ES-I3 (cell line): ENCODE measurements at regions not wholly inside any gene's neighbourhood (a gene's known extent, or its start where the extent isn't known, plus 50 kb on each side); places are given as distances from the start of the nearest gene placed in this dataset.

Source experiments
- H3K36me3 ChIP-seq: 2 replicates; pipeline ENCODE4 v1.6.1; 2013; ENCODE audit warnings: mild to moderate bottlenecking, low read length, control low read depth, moderate library complexity; ENCODE audit not compliant: insufficient read depth
- H3K4me1 ChIP-seq: 2 replicates; pipeline ENCODE4 v1.6.1; 2013; ENCODE audit warnings: mild to moderate bottlenecking, control low read depth, low read length; ENCODE audit not compliant: insufficient read depth
- H3K9ac ChIP-seq: 2 replicates; pipeline ENCODE4 v1.6.1; 2013; ENCODE audit warnings: low read depth, mild to moderate bottlenecking, low read length, moderate library complexity
- H3K9me3 ChIP-seq: 2 replicates; pipeline ENCODE4 v1.6.1; 2013; ENCODE audit warnings: mild to moderate bottlenecking, low read length, moderate library complexity; ENCODE audit not compliant: control insufficient read depth, insufficient read depth

DNA sequence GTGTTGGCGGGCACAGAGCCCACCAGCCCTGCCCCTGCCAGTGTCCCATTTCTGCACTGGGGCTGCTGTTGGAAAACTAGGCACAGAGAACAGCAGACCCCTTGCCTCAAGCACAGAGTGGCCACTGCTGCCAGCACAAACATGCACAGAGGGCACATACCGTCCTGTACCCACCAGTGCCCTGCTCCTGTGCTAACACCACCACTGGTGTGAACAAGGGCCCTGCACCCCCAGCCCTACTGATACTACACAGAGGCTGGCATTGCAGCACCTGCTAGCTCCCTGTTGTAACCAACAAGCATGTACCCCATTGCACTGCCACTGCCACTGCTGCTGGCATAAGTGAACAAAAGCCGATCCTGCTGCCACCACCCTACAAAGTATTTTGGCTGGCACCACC is 348.0 kb upstream of the MPDZ start:
- Histone ChIP-seq H3K4me1 (no peaks in the 10 kb centered on the region), H3K9ac (no peak overlapping the region), H3K9me3 (no peaks in the 10 kb centered on the region; the same call in 1 of the 2 replicates), H3K36me3 (no peaks in the 10 kb centered on the region)

DNA sequence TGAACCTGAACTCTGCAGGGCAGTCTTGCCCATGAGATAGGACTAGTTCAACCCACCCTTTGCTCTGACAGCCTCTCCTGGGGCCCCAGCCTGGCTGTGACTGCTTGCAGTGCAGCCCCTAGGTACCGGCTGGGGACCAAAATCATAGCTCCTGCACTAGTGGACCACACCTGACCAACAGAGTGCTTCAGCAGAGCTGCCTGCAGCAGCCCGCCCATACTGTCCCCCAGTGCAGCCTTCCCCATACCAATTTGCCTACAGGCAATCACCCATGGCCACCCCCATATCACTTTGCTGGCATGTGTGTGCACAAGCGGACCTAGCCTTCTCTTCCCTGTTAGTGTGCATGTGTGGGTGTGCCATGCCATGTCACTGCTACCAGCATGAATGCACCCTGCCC is 347.6 kb upstream of the MPDZ start:
- Histone ChIP-seq H3K9me3 (no peaks in the 10 kb centered on the region; the same call in 1 of the 2 replicates), H3K4me1 (no peaks in the 10 kb centered on the region), H3K36me3 (no peaks in the 10 kb centered on the region), H3K9ac (no peak overlapping the region)

- H3K36me3 ChIP-seq: no peaks in the 10 kb centered on the region; the same call in 1 of the 2 replicates
- no peaks in the 10 kb centered on the region for H3K4me1 ChIP-seq
- no peaks in the 10 kb centered on the region; the same call in 1 of the 2 replicates for H3K9me3 ChIP-seq
- H3K9ac ChIP-seq: no peak overlapping the region
Measured at GRCh38 chr9:13626601-13627000, 347.1 kb upstream of the MPDZ start.

DNA sequence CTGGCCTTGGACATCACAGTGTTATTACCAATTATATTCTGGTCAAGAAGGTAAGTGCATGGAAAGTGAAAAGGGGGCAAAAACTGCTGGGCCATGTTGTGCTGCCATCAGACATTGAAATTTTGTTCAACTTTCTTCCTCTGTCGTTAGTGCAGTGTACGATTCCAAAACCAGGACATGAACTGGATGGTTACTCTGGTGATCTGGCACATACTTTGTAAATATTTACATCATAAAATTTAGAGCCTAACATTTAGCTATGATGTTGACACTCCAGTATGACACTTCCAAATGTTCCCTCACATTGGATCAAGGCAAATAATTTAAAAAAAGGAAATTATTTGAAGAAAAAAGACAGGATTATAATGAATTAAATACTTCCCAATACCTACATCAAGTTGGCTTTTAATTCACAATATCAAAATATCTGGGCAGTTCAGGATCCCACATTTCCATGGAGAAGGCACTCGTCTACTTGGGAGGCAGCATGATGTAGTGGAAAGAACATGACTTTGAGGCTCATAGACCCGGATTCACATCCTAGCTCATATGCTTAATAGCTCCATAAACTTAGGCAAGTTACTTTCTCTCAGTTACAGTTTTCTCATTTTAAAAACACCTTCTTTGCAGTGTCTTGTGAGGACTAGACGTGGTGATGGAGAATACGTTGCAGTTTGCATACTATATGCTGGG is 342.5 kb upstream of the MPDZ start:
- Histone ChIP-seq H3K9me3 (no peaks in the 10 kb centered on the region; the same call in 1 of the 2 replicates), H3K36me3 (no peaks in the 10 kb centered on the region; the same call in 1 of the 2 replicates), H3K4me1 (no peaks in the 10 kb centered on the region), H3K9ac (no peak overlapping the region)

- H3K9ac ChIP-seq: no peak overlapping the region
- H3K4me1 ChIP-seq: no peaks in the 10 kb centered on the region
- no peaks in the 10 kb centered on the region; the same call in 1 of the 2 replicates for H3K9me3 ChIP-seq
- no peaks in the 10 kb centered on the region for H3K36me3 ChIP-seq
Measured at GRCh38 chr9:13616491-13617035, 337.1 kb upstream of the MPDZ start.

GRCh38 chr9:13615660-13616490 is 336.4 kb upstream of the MPDZ start:
- Histone ChIP-seq H3K9me3 (no peaks in the 10 kb centered on the region; the same call in 1 of the 2 replicates), H3K9ac (no peak overlapping the region), H3K36me3 (no peaks in the 10 kb centered on the region), H3K4me1 (no peaks in the 10 kb centered on the region)

DNA sequence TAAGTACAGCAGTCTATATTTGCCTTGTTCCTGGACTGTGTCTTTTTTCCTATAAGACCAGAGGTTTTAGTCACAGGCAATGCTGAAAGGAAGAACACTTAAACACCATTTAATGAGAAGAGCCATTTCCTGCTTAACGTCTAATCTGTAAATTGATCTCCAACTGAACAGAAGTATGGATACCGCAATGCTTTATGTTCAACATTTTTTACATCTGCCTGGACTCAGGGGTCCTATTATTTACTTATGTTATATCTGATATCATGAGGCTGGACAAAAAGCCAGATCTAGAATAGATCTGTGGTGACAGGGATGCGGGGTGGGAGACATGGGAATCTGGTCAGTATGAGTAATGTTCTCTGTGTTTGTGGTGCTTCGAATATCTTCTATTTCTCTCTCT is 334.6 kb upstream of the MPDZ start:
- no peaks in the 10 kb centered on the region; the same call in 1 of the 2 replicates for H3K9me3 ChIP-seq
- no peaks in the 10 kb centered on the region for H3K4me1 ChIP-seq
- no peak overlapping the region for H3K9ac ChIP-seq
- H3K36me3 ChIP-seq: no peaks in the 10 kb centered on the region

DNA sequence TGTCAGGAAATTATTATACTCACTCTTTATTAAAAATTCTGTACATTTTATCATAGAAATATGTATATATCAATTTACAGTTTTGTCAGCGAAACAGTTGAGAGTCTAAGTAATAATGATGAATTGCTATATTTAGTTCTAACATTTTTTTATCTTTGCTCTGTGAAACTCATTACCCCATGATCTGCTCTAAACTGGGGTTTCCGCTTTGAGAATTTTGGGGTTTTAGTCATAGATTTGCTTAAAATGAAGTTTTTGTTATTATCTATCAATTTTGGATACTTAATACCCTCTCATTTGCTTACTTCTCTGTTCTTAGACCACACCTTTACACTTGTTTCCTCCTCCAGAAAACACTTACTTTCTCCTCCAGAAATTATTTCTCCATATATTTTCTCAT is 333.8 kb upstream of the MPDZ start:
- Histone ChIP-seq H3K4me1 (peaks cover 7% of the 10 kb centered on the region), H3K9me3 (no peaks in the 10 kb centered on the region; the same call in 1 of the 2 replicates), H3K9ac (no peak overlapping the region), H3K36me3 (no peaks in the 10 kb centered on the region)

- Histone ChIP-seq H3K9me3 (no peaks in the 10 kb centered on the region; the same call in 1 of the 2 replicates), H3K36me3 (no peaks in the 10 kb centered on the region), H3K9ac (peak overlapping the region; percentile 19; the same call in 1 of the 2 replicates), H3K4me1 (peaks cover 13% of the 10 kb centered on the region)
Measured at GRCh38 chr9:13608451-13608850, 329.0 kb upstream of the MPDZ start.

DNA sequence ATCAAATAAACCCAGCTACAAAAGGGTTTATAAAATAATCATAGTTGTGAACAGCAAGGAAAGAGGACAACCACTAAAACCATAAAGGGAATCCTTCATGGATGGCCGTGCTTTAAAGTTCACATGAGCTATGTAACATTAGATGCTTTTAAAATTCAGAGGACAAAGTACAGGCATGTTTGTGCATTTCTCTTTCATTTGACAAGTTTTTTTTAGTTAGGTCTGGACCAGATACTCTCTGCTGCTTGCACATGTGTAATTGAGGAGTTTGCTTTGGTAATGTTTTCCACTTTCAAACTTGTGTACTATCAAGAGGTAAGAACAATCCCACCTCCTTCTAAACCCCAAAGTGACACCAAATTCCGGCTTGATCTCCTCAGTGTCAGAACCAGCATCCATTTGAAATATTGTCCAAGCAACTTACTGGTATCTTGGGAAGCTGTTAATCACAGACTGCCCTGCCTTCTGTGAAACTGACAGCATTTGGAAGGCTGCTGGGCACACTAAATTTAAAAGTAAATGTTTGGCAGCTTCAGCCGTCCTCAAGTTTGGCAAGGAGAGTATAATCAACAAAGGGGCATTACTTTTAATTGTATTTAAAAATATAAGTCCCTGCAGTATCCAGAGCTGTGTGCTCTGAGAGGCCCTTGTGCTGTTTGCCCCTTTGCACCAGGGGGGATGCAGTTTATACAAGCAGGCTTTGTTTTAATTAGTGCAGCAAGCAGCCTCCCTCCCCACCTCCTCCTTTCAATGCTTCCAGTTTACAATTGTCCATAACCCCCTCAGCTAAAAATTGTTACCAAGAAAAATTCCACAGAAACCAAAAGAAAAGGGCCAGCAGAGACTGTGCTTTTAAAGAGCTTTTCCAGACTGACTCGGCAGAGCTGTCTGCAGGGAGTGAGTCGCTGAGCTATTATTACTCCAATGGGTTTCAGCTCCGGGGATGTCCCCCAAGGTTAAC is 328.3 kb upstream of the MPDZ start:
- H3K9me3 ChIP-seq: no peaks in the 10 kb centered on the region; the same call in 1 of the 2 replicates
- peaks cover 13% of the 10 kb centered on the region for H3K4me1 ChIP-seq
- H3K36me3 ChIP-seq: no peaks in the 10 kb centered on the region
- H3K9ac ChIP-seq: peak overlapping the region; percentile 19; the same call in 1 of the 2 replicates

GRCh38 chr9:13606586-13606985 is 327.1 kb upstream of the MPDZ start:
- H3K9ac ChIP-seq: no peak overlapping the region
- H3K4me1 ChIP-seq: peaks cover 13% of the 10 kb centered on the region
- H3K9me3 ChIP-seq: no peaks in the 10 kb centered on the region
- H3K36me3 ChIP-seq: no peaks in the 10 kb centered on the region

GRCh38 chr9:13603921-13604320 is 324.4 kb upstream of the MPDZ start:
- Histone ChIP-seq H3K9me3 (no peaks in the 10 kb centered on the region), H3K4me1 (peaks cover 12% of the 10 kb centered on the region), H3K9ac (no peak overlapping the region), H3K36me3 (no peaks in the 10 kb centered on the region)

- Histone ChIP-seq H3K9me3 (no peaks in the 10 kb centered on the region), H3K9ac (no peak overlapping the region), H3K36me3 (no peaks in the 10 kb centered on the region), H3K4me1 (peaks cover 15% of the 10 kb centered on the region)
Measured at GRCh38 chr9:13598738-13599137, 319.2 kb upstream of the MPDZ start.

DNA sequence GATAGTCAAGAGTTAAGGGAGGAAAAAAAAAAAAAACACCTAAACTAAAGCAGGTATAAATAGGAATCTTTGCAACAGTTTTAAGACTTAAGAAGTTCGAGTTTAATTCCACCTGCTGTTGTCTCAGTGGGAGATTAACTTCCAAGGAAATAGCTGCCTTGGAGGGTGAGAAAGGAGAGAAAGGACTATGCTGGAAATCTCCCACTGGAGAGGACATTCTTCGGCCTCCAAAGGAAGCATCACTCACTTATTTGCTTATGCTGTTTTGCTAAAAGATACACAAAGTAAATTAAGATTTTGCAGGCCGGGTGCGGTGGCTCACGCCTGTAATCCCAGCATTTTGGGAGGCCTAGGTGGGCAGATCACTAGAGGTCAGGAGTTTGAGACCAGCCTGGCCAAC is 317.9 kb upstream of the MPDZ start:
- Histone ChIP-seq H3K36me3 (no peaks in the 10 kb centered on the region), H3K9ac (no peak overlapping the region), H3K9me3 (no peaks in the 10 kb centered on the region), H3K4me1 (peaks cover 15% of the 10 kb centered on the region)
